Mesenchymal stem cell (in vitro differentiated cells and primary cell): ENCODE measurements at regions not wholly inside any gene's neighbourhood (a gene's known extent, or its start where the extent isn't known, plus 50 kb on each side); places are given as distances from the start of the nearest gene placed in this dataset.

Experiments used
- DNase-seq: peaks from one replicate; pipeline ENCODE4 v3.0.0-alpha.2; 2013
- H2AFZ ChIP-seq: one replicate; pipeline ENCODE4 v1.6.1; 2013; ENCODE audit warnings: low read depth, mild to moderate bottlenecking, control low read depth, inconsistent platforms, low read length, moderate library complexity
- H2AK5ac ChIP-seq: 2 replicates; pipeline ENCODE4 v1.6.1; 2013; ENCODE audit warnings: low read length, moderate library complexity, mild to moderate bottlenecking, inconsistent platforms; ENCODE audit not compliant: severe bottlenecking
- H2BK120ac ChIP-seq: one replicate; pipeline ENCODE4 v1.6.1; 2013; ENCODE audit warnings: low read depth, mild to moderate bottlenecking, inconsistent platforms, low read length, moderate library complexity
- H2BK12ac ChIP-seq, 2 experiments: one replicate each; pipeline ENCODE4 v1.6.1; 2013; ENCODE audit warnings: inconsistent platforms in 2 of 2, low read length in 2 of 2, mild to moderate bottlenecking in 2 of 2, moderate library complexity in 2 of 2, control low read depth in 1 of 2
- H2BK15ac ChIP-seq: one replicate; pipeline ENCODE4 v1.6.1; 2013; ENCODE audit warnings: mild to moderate bottlenecking, low read depth, inconsistent platforms; ENCODE audit not compliant: poor library complexity, severe bottlenecking
- H2BK5ac ChIP-seq: 2 replicates; pipeline ENCODE4 v1.6.1; 2013; ENCODE audit warnings: low read depth, mild to moderate bottlenecking, low read length, control low read depth, inconsistent platforms; ENCODE audit not compliant: poor library complexity, severe bottlenecking
- H3K14ac ChIP-seq, 2 experiments: one replicate each; pipeline ENCODE4 v1.6.1; 2013; ENCODE audit warnings: inconsistent platforms in 2 of 2, low read length in 2 of 2, control low read depth in 1 of 2, mild to moderate bottlenecking in 1 of 2, moderate library complexity in 1 of 2
- H3K18ac ChIP-seq, 2 experiments: one replicate each; pipeline ENCODE4 v1.6.1; 2013; ENCODE audit warnings: inconsistent platforms in 2 of 2, low read length in 2 of 2, control low read depth in 1 of 2, low read depth in 1 of 2, mild to moderate bottlenecking in 1 of 2
- H3K23ac ChIP-seq, 2 experiments: one replicate each; pipeline ENCODE4 v1.6.1; 2013; ENCODE audit warnings: inconsistent platforms in 2 of 2, low read length in 2 of 2, mild to moderate bottlenecking in 2 of 2, moderate library complexity in 2 of 2, control low read depth in 1 of 2
- H3K27ac ChIP-seq: 2 replicates; pipeline ENCODE4 v1.5.1; 2013; ENCODE audit warnings: mild to moderate bottlenecking, moderate library complexity, low read length, control low read depth, inconsistent platforms; ENCODE audit not compliant: poor library complexity, severe bottlenecking
- H3K27me3 ChIP-seq, 2 experiments: 2 replicates each; pipeline versions ENCODE4 v1.6.1 to v1.7.0; 2013; ENCODE audit warnings: low read length in 2 of 2, mild to moderate bottlenecking in 2 of 2, moderate library complexity in 2 of 2, control low read depth in 1 of 2, inconsistent platforms in 1 of 2; ENCODE audit not compliant: control insufficient read depth in 1 of 2, insufficient read depth in 1 of 2
- H3K36me3 ChIP-seq, 2 experiments: 2 replicates each; pipeline versions ENCODE4 v1.6.1 to v1.7.0; 2013; ENCODE audit warnings: low read length in 2 of 2, control low read depth in 1 of 2, inconsistent platforms in 1 of 2, low read depth in 1 of 2, mild to moderate bottlenecking in 1 of 2; ENCODE audit not compliant: insufficient read depth in 2 of 2, control insufficient read depth in 1 of 2
- H3K4ac ChIP-seq, 2 experiments: one replicate each; pipeline ENCODE4 v1.6.1; 2013; ENCODE audit warnings: inconsistent platforms in 2 of 2, low read length in 2 of 2, mild to moderate bottlenecking in 2 of 2, moderate library complexity in 2 of 2, control low read depth in 1 of 2, low read depth in 1 of 2
- H3K4me1 ChIP-seq: 2 replicates; pipeline ENCODE4 v1.6.1; 2013; ENCODE audit warnings: low read depth, low read length, control low read depth; ENCODE audit not compliant: control insufficient read depth, insufficient read depth
- H3K4me2 ChIP-seq: 2 replicates; pipeline ENCODE4 v1.6.1; 2013; ENCODE audit warnings: low read length, mild to moderate bottlenecking, inconsistent platforms; ENCODE audit not compliant: poor library complexity, severe bottlenecking
- H3K4me3 ChIP-seq, 2 experiments: 2 replicates each; pipeline versions ENCODE4 v1.5.1 to v1.7.0; 2013; ENCODE audit warnings: low read length in 2 of 2, mild to moderate bottlenecking in 2 of 2, control low read depth in 1 of 2, low read depth in 1 of 2; ENCODE audit not compliant: insufficient read depth in 1 of 2
- H3K79me1 ChIP-seq: replicated peaks from 2 replicates; pipeline ENCODE4 v1.6.1; 2013; ENCODE audit warnings: mild to moderate bottlenecking, control low read depth, low read length, inconsistent platforms; ENCODE audit not compliant: poor library complexity, severe bottlenecking
- H3K9ac ChIP-seq: 2 replicates; pipeline ENCODE4 v1.7.0; 2013; ENCODE audit warnings: mild to moderate bottlenecking, low read length, moderate library complexity
- H3K9me3 ChIP-seq: 2 replicates; pipeline ENCODE4 v1.7.0; 2013; ENCODE audit warnings: mild to moderate bottlenecking, low read length; ENCODE audit not compliant: control insufficient read depth
- H4K8ac ChIP-seq: one replicate; pipeline ENCODE4 v1.6.1; 2013; ENCODE audit warnings: inconsistent platforms, mild to moderate bottlenecking, low read length, moderate library complexity
- H4K91ac ChIP-seq: one replicate; pipeline ENCODE4 v1.6.1; 2013; ENCODE audit warnings: mild to moderate bottlenecking, low read length, inconsistent platforms
- WGBS: methylation state at CpG from one replicate; pipeline ENCODE4 v1.1.7; 2013; ENCODE audit warnings: mixed read lengths; 5-methylcytosine and 5-hydroxymethylcytosine counted together

DNA sequence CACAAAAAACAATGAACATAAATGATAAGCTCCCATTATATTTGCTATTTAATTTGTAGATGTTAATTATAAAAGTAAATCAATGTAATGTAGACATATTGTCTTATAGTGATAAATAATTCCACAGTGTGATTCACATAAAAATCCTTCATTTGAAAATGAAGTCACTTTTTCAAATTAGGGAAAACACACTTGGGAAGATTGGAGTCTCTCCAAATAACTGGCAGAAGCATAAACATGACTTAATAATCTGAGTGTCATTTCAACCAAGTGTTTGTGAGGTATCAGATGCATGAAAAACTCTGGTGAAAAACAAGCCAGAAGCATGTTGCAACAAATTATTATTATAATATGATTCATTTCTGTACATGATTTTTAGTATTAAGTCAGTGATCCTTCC is 102.2 kb downstream of the CETN3 start:
- Histone ChIP-seq H3K9me3 (no peaks in the 10 kb centered on the region), H3K27me3 (no peaks in the 10 kb centered on the region), H2AFZ (no peak overlapping the region), H2BK120ac (no peak overlapping the region), H2BK12ac (no peak overlapping the region), H3K9ac (no peak overlapping the region), H2BK15ac (no peak overlapping the region), H2BK5ac (no peak overlapping the region), H3K4me3 (no peak overlapping the region), H3K79me1 (no peaks in the 10 kb centered on the region), H4K91ac (no peak overlapping the region), H3K14ac (no peak overlapping the region), H3K4ac (no peak overlapping the region), H3K36me3 (no peaks in the 10 kb centered on the region), H3K23ac (no peak overlapping the region), H3K18ac (no peak overlapping the region), H2AK5ac (no peak overlapping the region), H3K27ac (no peak overlapping the region), H3K4me2 (no peak overlapping the region), H4K8ac (no peak overlapping the region), H3K4me1 (peaks cover 4% of the 10 kb centered on the region)
- DNase-seq = no peak

DNA sequence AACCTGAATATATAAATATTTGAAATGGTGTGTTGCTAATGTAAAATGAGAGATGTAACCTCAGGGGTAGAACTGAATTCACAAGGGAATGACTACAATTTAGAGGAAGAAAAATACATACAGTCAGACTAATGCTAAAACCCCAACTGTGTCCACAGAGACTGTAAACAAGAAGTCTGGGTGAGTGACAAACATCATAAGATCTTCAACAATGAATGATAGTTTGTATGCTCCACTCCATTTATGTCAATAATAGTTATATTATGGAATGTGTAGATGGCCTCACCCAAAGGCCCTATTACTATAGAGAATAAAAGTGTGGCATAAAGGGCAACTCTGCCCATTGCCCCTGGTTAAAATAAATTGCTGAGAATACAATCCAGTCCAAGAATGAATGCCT is 102.9 kb downstream of the CETN3 start:
- no peak overlapping the region for H3K18ac ChIP-seq
- no peak overlapping the region for H3K4ac ChIP-seq
- H4K91ac ChIP-seq = no peak overlapping the region
- no peak overlapping the region for H3K4me2 ChIP-seq
- H2BK5ac ChIP-seq = no peak overlapping the region
- no peaks in the 10 kb centered on the region for H3K9me3 ChIP-seq
- no peak overlapping the region for H2BK15ac ChIP-seq
- H3K23ac ChIP-seq = no peak overlapping the region
- no peak overlapping the region for H3K4me3 ChIP-seq
- H3K27ac ChIP-seq = no peak overlapping the region
- no peak overlapping the region for H3K14ac ChIP-seq
- no peaks in the 10 kb centered on the region for H3K36me3 ChIP-seq
- no peak overlapping the region for H2BK120ac ChIP-seq
- H3K79me1 ChIP-seq = no peaks in the 10 kb centered on the region
- H4K8ac ChIP-seq = no peak overlapping the region
- H3K27me3 ChIP-seq = no peaks in the 10 kb centered on the region
- H3K4me1 ChIP-seq = peaks cover 4% of the 10 kb centered on the region
- no peak overlapping the region for H2AK5ac ChIP-seq
- no peak for DNase-seq
- H2AFZ ChIP-seq = no peak overlapping the region
- H3K9ac ChIP-seq = no peak overlapping the region
- H2BK12ac ChIP-seq = no peak overlapping the region

DNA sequence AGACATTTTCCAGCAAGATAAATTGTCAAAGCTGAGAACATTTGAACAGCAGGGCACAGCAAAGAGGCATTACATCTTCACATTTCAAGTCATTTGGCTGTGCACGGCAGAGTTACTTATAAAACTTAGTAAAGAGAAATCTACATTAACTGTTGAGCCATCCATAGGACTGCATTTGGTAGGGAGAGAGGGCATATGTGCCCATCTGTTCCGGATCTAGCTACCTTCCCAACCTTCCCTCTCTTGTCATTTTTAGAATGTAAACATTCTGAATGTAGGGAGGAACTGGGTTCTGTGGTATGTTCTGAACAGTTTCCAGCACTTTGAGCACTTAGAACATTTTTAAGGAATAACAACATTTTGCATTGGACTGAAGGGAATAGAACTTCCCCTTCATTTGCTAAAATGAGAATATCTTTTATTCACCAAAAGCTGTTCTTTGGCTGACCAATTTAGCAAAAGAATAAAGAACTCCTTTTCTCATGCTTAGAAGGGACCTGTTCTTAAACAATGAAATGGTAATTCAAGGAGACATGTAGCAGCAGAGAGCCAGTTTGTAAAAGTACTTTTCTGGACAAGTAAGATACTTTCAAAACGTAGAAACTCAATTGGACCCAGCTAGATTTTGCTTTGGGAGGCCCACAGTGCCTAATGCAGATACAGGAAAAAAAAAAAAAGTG is 104.4 kb downstream of the CETN3 start:
- Histone ChIP-seq H4K8ac (no peak overlapping the region), H2AK5ac (no peak overlapping the region), H3K14ac (no peak overlapping the region), H3K23ac (no peak overlapping the region), H3K27ac (no peak overlapping the region), H4K91ac (no peak overlapping the region), H3K4me2 (no peak overlapping the region), H3K27me3 (no peaks in the 10 kb centered on the region), H3K4ac (no peak overlapping the region), H3K4me1 (peaks cover 4% of the 10 kb centered on the region), H2AFZ (no peak overlapping the region), H3K36me3 (no peaks in the 10 kb centered on the region), H3K79me1 (no peaks in the 10 kb centered on the region), H3K18ac (no peak overlapping the region), H2BK120ac (no peak overlapping the region), H2BK12ac (no peak overlapping the region), H3K4me3 (no peak overlapping the region), H2BK5ac (no peak overlapping the region), H3K9me3 (no peaks in the 10 kb centered on the region), H3K9ac (no peak overlapping the region), H2BK15ac (no peak overlapping the region)
- no peak for DNase-seq
- WGBS = 27% methylated on average over 1 of the region's 3 CpGs

DNA sequence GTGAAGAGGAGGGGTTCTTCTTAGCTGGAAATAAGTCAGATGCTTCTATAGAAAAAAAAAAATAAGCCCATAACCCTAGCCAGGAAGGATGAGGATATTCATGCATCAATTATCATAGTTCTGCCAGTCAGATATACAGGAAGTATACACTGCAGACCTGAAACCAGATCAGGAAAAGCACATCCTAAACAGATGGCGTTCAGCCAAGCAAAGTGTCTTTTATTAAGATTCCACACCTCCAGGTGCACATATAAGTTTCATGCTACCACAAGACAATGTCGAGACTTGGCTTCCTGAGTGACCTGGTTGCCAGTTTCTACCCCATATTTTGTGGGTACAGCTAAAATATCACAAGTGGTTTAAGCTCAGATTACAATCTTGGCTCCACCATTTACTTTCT is 108.3 kb downstream of the CETN3 start:
- H2BK120ac ChIP-seq = no peak overlapping the region
- no peak overlapping the region for H2AK5ac ChIP-seq
- peak overlapping the region; percentile 42 for H2AFZ ChIP-seq
- H3K4me3 ChIP-seq = no peak overlapping the region
- no peak overlapping the region for H4K91ac ChIP-seq
- no peak for DNase-seq
- no peak overlapping the region for H2BK12ac ChIP-seq
- H3K9me3 ChIP-seq = no peaks in the 10 kb centered on the region
- H3K27me3 ChIP-seq = no peaks in the 10 kb centered on the region
- no peaks in the 10 kb centered on the region for H3K36me3 ChIP-seq
- no peak overlapping the region for H3K9ac ChIP-seq
- no peak overlapping the region for H3K14ac ChIP-seq
- WGBS = 85% methylated on average over 2 of the region's 2 CpGs
- no peak overlapping the region for H3K23ac ChIP-seq
- no peak overlapping the region for H3K27ac ChIP-seq
- H3K18ac ChIP-seq = no peak overlapping the region
- H4K8ac ChIP-seq = no peak overlapping the region
- no peaks in the 10 kb centered on the region for H3K79me1 ChIP-seq
- no peak overlapping the region for H3K4me2 ChIP-seq
- no peak overlapping the region for H3K4ac ChIP-seq
- H3K4me1 ChIP-seq = no peaks in the 10 kb centered on the region
- H2BK5ac ChIP-seq = no peak overlapping the region
- H2BK15ac ChIP-seq = no peak overlapping the region
